ENCODE measurements at regions not wholly inside any gene's neighbourhood (a gene's known extent, or its start where the extent isn't known, plus 50 kb on each side); places are given as distances from the start of the nearest gene placed in this dataset.

DNA sequence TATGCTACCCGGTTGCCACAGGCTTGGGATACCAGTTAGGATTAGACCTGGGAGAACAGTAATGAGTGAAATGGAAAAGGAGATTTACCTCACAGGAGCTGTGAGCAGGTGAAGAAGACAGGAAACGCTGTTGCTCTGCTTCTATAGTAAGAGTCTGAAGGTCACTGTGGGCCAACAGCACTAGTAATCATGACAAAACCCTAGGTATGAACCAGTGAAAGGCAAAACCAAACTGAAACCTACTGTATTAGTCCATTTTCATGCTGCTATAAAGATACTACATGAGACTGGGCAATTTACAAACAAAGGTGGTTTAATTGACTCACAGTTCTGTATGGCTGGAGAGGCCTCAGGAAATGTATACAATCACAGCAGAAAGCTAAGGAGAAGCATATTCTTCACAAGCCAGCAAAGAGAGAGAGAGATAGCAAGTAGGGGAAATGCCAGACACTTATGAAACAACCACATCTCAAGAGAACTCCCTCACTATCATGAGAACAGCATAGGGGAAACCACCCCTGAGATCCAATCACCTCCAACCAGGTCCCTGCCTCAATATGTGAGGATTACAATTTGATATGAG is 736.7 kb upstream of the INTU start:
- TF ChIP-seq, protein P1, sequence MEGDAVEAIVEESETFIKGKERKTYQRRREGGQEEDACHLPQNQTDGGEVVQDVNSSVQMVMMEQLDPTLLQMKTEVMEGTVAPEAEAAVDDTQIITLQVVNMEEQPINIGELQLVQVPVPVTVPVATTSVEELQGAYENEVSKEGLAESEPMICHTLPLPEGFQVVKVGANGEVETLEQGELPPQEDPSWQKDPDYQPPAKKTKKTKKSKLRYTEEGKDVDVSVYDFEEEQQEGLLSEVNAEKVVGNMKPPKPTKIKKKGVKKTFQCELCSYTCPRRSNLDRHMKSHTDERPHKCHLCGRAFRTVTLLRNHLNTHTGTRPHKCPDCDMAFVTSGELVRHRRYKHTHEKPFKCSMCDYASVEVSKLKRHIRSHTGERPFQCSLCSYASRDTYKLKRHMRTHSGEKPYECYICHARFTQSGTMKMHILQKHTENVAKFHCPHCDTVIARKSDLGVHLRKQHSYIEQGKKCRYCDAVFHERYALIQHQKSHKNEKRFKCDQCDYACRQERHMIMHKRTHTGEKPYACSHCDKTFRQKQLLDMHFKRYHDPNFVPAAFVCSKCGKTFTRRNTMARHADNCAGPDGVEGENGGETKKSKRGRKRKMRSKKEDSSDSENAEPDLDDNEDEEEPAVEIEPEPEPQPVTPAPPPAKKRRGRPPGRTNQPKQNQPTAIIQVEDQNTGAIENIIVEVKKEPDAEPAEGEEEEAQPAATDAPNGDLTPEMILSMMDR (IDR thresholded peaks at IDR 0.05): no peak
- TF ChIP-seq POLR2A (IDR thresholded peaks at IDR 0.05): no peak

Data from lower leg skin (tissue), 3 donors.